ENCODE measurements at regions not wholly inside any gene's neighbourhood (a gene's known extent, or its start where the extent isn't known, plus 50 kb on each side); places are given as distances from the start of the nearest gene placed in this dataset.

- no peak overlapping the region for H3K27ac ChIP-seq (ENCODE audit: low read depth)
- H3K36me3 ChIP-seq (ENCODE audit: insufficient read depth) = no peaks in the 10 kb centered on the region
- H3K4me3 Mint-ChIP-seq = no peak overlapping the region
- no peaks in the 10 kb centered on the region for H3K9me3 Mint-ChIP-seq
- no peaks in the 10 kb centered on the region for H3K27me3 Mint-ChIP-seq (ENCODE audit: insufficient read depth, low read depth, poor library complexity)
- H3F3A ChIP-seq (replicated peaks; ENCODE audit: low read depth) = no peaks in the 10 kb centered on the region
- no peak overlapping the region for H3K27ac Mint-ChIP-seq
- TF ChIP-seq NANOG (IDR thresholded peaks at IDR 0.05; ENCODE audit: borderline replicate concordance) = no peak
- TF ChIP-seq CREB1 (CRISPR knock-in tag; IDR thresholded peaks at IDR 0.05; ENCODE audit: low read depth) = no peak
- TF ChIP-seq ZNF114 (CRISPR knock-in tag; IDR thresholded peaks at IDR 0.05) = no peak
- TF ChIP-seq POLR2AphosphoS5 (IDR thresholded peaks at IDR 0.05; ENCODE audit: low read depth) = no peak
- no peak for TF ChIP-seq EZH2 (IDR thresholded peaks at IDR 0.05; ENCODE audit: low read depth, unreplicated experiment)
- no peak for TF ChIP-seq JUNB (IDR thresholded peaks at IDR 0.05; ENCODE audit: unreplicated experiment)
- TF ChIP-seq STAT1 (IDR thresholded peaks at IDR 0.05; ENCODE audit: unreplicated experiment) = no peak
- no peak for TF ChIP-seq ZNF331 (CRISPR knock-in tag; IDR thresholded peaks at IDR 0.05; ENCODE audit: low read depth)
- TF ChIP-seq, protein P1, sequence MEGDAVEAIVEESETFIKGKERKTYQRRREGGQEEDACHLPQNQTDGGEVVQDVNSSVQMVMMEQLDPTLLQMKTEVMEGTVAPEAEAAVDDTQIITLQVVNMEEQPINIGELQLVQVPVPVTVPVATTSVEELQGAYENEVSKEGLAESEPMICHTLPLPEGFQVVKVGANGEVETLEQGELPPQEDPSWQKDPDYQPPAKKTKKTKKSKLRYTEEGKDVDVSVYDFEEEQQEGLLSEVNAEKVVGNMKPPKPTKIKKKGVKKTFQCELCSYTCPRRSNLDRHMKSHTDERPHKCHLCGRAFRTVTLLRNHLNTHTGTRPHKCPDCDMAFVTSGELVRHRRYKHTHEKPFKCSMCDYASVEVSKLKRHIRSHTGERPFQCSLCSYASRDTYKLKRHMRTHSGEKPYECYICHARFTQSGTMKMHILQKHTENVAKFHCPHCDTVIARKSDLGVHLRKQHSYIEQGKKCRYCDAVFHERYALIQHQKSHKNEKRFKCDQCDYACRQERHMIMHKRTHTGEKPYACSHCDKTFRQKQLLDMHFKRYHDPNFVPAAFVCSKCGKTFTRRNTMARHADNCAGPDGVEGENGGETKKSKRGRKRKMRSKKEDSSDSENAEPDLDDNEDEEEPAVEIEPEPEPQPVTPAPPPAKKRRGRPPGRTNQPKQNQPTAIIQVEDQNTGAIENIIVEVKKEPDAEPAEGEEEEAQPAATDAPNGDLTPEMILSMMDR (conservative IDR thresholded peaks at IDR 0.05; ENCODE audit: low read depth in 2 of 2) = no peak
- no peak for TF ChIP-seq EZH2phosphoT487 (IDR thresholded peaks at IDR 0.05; ENCODE audit: unreplicated experiment)
- TF ChIP-seq, protein P2, sequence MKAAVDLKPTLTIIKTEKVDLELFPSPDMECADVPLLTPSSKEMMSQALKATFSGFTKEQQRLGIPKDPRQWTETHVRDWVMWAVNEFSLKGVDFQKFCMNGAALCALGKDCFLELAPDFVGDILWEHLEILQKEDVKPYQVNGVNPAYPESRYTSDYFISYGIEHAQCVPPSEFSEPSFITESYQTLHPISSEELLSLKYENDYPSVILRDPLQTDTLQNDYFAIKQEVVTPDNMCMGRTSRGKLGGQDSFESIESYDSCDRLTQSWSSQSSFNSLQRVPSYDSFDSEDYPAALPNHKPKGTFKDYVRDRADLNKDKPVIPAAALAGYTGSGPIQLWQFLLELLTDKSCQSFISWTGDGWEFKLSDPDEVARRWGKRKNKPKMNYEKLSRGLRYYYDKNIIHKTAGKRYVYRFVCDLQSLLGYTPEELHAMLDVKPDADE (IDR thresholded peaks at IDR 0.05) = no peak
- H3K9me2 ChIP-seq (ENCODE audit: insufficient read depth) = no peaks in the 10 kb centered on the region
- no peaks in the 10 kb centered on the region for H3K36me3 Mint-ChIP-seq (ENCODE audit: low read depth)
- H2AFZ ChIP-seq = no peak overlapping the region
- H3K4me1 Mint-ChIP-seq = no peaks in the 10 kb centered on the region
- no peak overlapping the region for H3K4me3 ChIP-seq
- H3K4me2 ChIP-seq = no peak overlapping the region
- no peaks in the 10 kb centered on the region for H3K4me1 ChIP-seq (ENCODE audit: insufficient read depth)
- H3K79me2 ChIP-seq (replicated peaks; ENCODE audit: insufficient read depth) = no peaks in the 10 kb centered on the region
- ATAC-seq (no peak), DNase-seq (ENCODE audit: low spot score) (no peak)
- H3K27me3 ChIP-seq (ENCODE audit: insufficient read depth) = no peaks in the 10 kb centered on the region
- no peaks in the 10 kb centered on the region for H4K20me1 ChIP-seq (replicated peaks; ENCODE audit: insufficient read depth)
These were observed 1088.6 kb upstream of the EPHA6 start for GRCh38 chr3:95725770-95726169.

GRCh38 chr3:95731753-95732152 is 1082.6 kb upstream of the EPHA6 start:
- no peaks in the 10 kb centered on the region for H3K27me3 Mint-ChIP-seq (ENCODE audit: insufficient read depth, low read depth, poor library complexity)
- Histone ChIP-seq H3K27ac (ENCODE audit: low read depth) (no peak overlapping the region), H3K4me1 (ENCODE audit: insufficient read depth) (no peaks in the 10 kb centered on the region), H3K9me2 (ENCODE audit: insufficient read depth) (no peaks in the 10 kb centered on the region), H3K36me3 (ENCODE audit: insufficient read depth) (no peaks in the 10 kb centered on the region), H3F3A (replicated peaks; ENCODE audit: low read depth) (no peaks in the 10 kb centered on the region), H3K79me2 (replicated peaks; ENCODE audit: insufficient read depth) (no peaks in the 10 kb centered on the region), H3K4me3 (no peak overlapping the region), H2AFZ (no peak overlapping the region), H3K4me2 (no peak overlapping the region), H4K20me1 (replicated peaks; ENCODE audit: insufficient read depth) (no peaks in the 10 kb centered on the region), H3K27me3 (ENCODE audit: insufficient read depth) (no peaks in the 10 kb centered on the region)
- ATAC-seq = no peak
- no peak for DNase-seq (ENCODE audit: low spot score)
- no peaks in the 10 kb centered on the region for H3K36me3 Mint-ChIP-seq (ENCODE audit: low read depth)
- H3K4me3 Mint-ChIP-seq = no peak overlapping the region
- H3K9me3 Mint-ChIP-seq = no peaks in the 10 kb centered on the region
- no peak for TF ChIP-seq CREB1 (CRISPR knock-in tag; IDR thresholded peaks at IDR 0.05; ENCODE audit: low read depth)
- no peak overlapping the region for H3K27ac Mint-ChIP-seq
- no peaks in the 10 kb centered on the region for H3K4me1 Mint-ChIP-seq

Measured in GM23338 (cell line).